ENCODE measurements at regions not wholly inside any gene's neighbourhood (a gene's known extent, or its start where the extent isn't known, plus 50 kb on each side); places are given as distances from the start of the nearest gene placed in this dataset.

GRCh38 chr1:177857285-177857684 lies 112.6 kb downstream of the SEC16B start:
- Mint-ChIP-seq H3K4me1 (no peaks in the 10 kb centered on the region), H3K4me3 (no peak overlapping the region), H3K27me3 (no peaks in the 10 kb centered on the region), H3K27ac (no peak overlapping the region), H3K9me3 (ENCODE audit: insufficient read depth) (no peaks in the 10 kb centered on the region)
- Histone ChIP-seq H3K27ac (ENCODE audit: low read length in 2 of 2) (no peak overlapping the region), H3K79me2 (ENCODE audit: control insufficient read depth, insufficient read depth, low read length) (no peaks in the 10 kb centered on the region), H3K9me3 (ENCODE audit: control extremely low read depth in 1 of 3, control insufficient read depth in 2 of 3, insufficient read depth in 1 of 3, low read length in 2 of 3) (no peaks in the 10 kb centered on the region), H3K36me3 (replicated peaks in 1 of 2; ENCODE audit: control extremely low read depth in 1 of 2, control insufficient read depth in 1 of 2, extremely low read depth in 1 of 2, insufficient read depth in 2 of 2, low read length in 1 of 2) (no peaks in the 10 kb centered on the region), H3K4me2 (replicated peaks; ENCODE audit: low read depth, low read length, poor library complexity, severe bottlenecking) (no peak overlapping the region), H3K27me3 (replicated peaks in 1 of 4; ENCODE audit: control extremely low read depth in 1 of 4, control insufficient read depth in 3 of 4, insufficient read depth in 4 of 4, low read length in 3 of 4) (no peaks in the 10 kb centered on the region), H3K9ac (ENCODE audit: low read length) (no peak overlapping the region), H3K4me3 (ENCODE audit: control extremely low read depth in 1 of 5, extremely low read depth in 1 of 5, insufficient read depth in 1 of 5, low read depth in 2 of 5, low read length in 4 of 5) (no peak overlapping the region), H2AFZ (ENCODE audit: insufficient read depth, low read depth, low read length, poor library complexity, severe bottlenecking) (no peak overlapping the region), H3K4me1 (ENCODE audit: control insufficient read depth in 2 of 2, insufficient read depth in 2 of 2, low read length in 2 of 2) (no peaks in the 10 kb centered on the region), H4K20me1 (ENCODE audit: control insufficient read depth, insufficient read depth, low read length, poor library complexity, severe bottlenecking) (no peaks in the 10 kb centered on the region)
- ATAC-seq (ENCODE audit: low read depth) (no peak), DNase-seq (no peak)
- POLR2A ChIA-PET = no interaction called here
- no peak for TF ChIP-seq CTCF (IDR thresholded peaks at IDR 0.05)
- TF ChIP-seq EZH2 (IDR thresholded peaks at IDR 0.05; ENCODE audit: borderline replicate concordance, insufficient read depth, low read depth, low read length, poor library complexity, severe bottlenecking) = no peak
- 95% methylated on average over 2 of the region's 5 CpGs for WGBS (ENCODE audit: insufficient coverage)
- intact Hi-C loops (cut with micrococcal nuclease) = no loop called here
- CTCF ChIA-PET = no interaction called here

- Histone ChIP-seq H3K4me3 (ENCODE audit: control extremely low read depth in 1 of 5, extremely low read depth in 1 of 5, insufficient read depth in 1 of 5, low read depth in 2 of 5, low read length in 4 of 5) (no peak overlapping the region), H3K36me3 (replicated peaks in 1 of 2; ENCODE audit: control extremely low read depth in 1 of 2, control insufficient read depth in 1 of 2, extremely low read depth in 1 of 2, insufficient read depth in 2 of 2, low read length in 1 of 2) (no peaks in the 10 kb centered on the region), H3K27ac (ENCODE audit: low read length in 2 of 2) (no peak overlapping the region), H3K4me2 (replicated peaks; ENCODE audit: low read depth, low read length, poor library complexity, severe bottlenecking) (no peak overlapping the region), H2AFZ (ENCODE audit: insufficient read depth, low read depth, low read length, poor library complexity, severe bottlenecking) (no peak overlapping the region), H3K27me3 (replicated peaks in 1 of 4; ENCODE audit: control extremely low read depth in 1 of 4, control insufficient read depth in 3 of 4, insufficient read depth in 4 of 4, low read length in 3 of 4) (no peaks in the 10 kb centered on the region), H3K79me2 (ENCODE audit: control insufficient read depth, insufficient read depth, low read length) (no peaks in the 10 kb centered on the region), H3K4me1 (ENCODE audit: control insufficient read depth in 2 of 2, insufficient read depth in 2 of 2, low read length in 2 of 2) (no peaks in the 10 kb centered on the region), H3K9me3 (ENCODE audit: control extremely low read depth in 1 of 3, control insufficient read depth in 2 of 3, insufficient read depth in 1 of 3, low read length in 2 of 3) (no peaks in the 10 kb centered on the region), H4K20me1 (ENCODE audit: control insufficient read depth, insufficient read depth, low read length, poor library complexity, severe bottlenecking) (no peaks in the 10 kb centered on the region), H3K9ac (ENCODE audit: low read length) (no peak overlapping the region)
- Mint-ChIP-seq H3K27me3 (no peaks in the 10 kb centered on the region), H3K4me1 (no peaks in the 10 kb centered on the region), H3K4me3 (no peak overlapping the region), H3K9me3 (ENCODE audit: insufficient read depth) (no peaks in the 10 kb centered on the region), H3K27ac (no peak overlapping the region)
- DNase-seq (no peak), ATAC-seq (ENCODE audit: low read depth) (no peak)
- CTCF ChIA-PET = no interaction called here
- TF ChIP-seq CTCF (IDR thresholded peaks at IDR 0.05) (no peak), EZH2 (IDR thresholded peaks at IDR 0.05; ENCODE audit: borderline replicate concordance, insufficient read depth, low read depth, low read length, poor library complexity, severe bottlenecking) (no peak)
- POLR2A ChIA-PET = no interaction called here
- intact Hi-C loops (cut with micrococcal nuclease) = no loop called here
Measured at GRCh38 chr1:177854951-177855350, 114.9 kb downstream of the SEC16B start.

All from B cell (primary cell).